ENCODE measurements at regions not wholly inside any gene's neighbourhood (a gene's known extent, or its start where the extent isn't known, plus 50 kb on each side); places are given as distances from the start of the nearest gene placed in this dataset.
"Not testable (repeated sequence)": the region's sequence is repeated elsewhere in the genome, so short reads cannot be mapped to it uniquely, and the experiment has no call there.

DNA sequence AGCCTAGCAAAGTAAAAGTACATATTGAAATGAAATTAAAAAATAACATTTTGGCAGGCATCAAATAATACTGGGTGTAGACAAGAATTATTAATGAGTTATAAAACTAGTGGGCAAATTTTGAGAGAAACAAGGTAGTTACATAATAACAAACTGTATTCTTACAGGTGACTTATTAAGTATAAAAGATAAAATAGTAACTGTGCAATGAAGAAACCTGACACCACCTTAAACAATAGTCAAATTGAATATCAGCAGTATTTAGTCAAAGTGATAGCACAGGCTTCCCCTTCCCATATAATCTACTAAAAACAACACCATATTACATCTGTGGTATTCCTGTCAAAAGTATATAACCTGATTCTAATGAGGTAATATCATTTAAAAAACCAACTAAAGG is 1099.8 kb upstream of the CRIM1 start:
- no peak for DNase-seq

DNA sequence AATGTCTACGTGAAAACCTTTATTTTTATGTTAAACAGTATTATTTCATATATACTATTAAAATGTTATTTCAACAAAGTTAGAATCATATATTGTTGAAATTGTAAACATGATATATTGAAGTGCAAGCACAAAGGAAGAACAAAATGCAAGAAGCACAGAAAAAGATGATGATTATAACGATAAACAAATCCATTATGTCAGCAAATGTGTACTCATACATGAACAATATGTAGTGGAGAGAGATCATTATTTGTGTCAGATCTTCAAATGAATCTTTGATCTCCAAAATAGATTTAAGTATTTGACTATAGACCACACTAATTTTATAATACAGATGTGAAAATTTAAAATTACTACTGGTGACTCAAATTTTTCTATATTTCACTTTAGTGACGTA is 1104.4 kb upstream of the CRIM1 start:
- no peak for DNase-seq

DNA sequence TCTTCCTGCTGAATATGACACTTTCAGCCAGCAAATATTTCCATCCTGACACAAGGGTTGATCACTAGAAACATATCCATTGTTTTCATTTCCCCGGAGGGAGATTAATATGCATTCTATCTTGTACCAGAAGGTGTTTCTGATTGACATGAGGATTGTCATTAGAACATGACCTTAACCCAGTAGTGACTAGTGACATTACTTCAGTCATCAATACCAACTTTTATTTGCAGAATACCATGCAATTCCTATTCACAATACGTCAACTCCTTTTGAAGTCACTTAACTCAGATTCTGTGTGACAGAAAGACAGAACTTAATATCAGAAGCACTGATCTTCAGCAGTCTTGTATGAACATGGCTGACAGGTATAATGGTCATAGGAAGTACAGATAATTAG is 1108.9 kb upstream of the CRIM1 start:
- no peak for DNase-seq

DNA sequence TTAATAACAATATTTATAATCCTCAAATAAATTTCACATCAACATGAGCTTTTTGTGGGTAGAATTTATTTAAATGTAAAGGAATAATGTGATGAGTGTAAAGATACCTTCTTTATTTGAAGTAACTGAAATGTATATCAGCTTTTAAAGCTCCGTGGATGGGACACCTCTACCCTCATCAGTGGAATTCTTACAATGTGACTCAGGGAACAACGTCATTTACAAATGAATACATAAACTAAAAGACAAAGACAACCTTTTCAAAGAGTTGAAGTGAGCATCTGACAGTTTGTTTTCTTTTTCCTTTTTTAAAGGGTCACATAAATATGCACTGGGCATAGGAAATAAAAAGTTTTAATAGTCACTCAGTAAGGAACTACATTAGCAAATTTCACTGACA is 1127.0 kb upstream of the CRIM1 start:
- DNase-seq, result no peak

DNA sequence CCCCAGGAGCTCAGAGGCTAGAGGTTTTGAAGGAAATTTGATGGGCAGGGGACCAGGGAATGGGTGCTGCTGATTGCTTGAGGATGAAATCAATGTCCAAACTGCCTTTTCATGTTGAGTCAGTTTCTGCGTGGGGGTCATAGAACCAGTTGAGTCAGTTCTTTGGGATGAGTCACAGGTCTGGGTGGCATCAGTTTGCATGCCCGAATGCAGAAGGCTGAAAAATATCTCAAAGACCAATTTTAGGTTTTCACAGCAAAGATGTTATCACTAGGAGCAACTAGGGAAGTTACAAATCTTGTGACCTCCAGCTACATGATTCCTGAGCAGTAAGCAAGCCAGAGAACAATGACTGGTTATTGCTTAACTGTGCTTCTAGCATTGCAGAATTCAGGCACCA is 1135.1 kb upstream of the CRIM1 start:
- DNase-seq, result no peak

DNA sequence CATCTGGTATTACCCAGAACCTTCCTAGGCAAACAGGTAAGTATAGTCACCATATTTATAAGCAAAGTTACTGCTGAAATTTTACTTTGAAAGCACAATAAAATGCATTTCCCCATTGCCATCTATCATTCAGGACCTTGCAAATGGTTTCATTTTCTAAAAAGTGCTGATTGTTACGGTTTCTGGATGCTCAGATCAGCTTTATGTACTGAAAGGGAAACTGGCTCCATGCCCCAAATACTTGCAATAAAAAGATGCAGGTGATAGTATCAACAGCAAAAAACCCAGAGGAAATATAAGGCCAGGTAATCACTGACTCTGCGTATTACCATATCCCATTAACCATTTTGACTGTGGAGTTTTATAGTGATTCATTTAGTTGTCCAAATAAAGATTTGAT is 1150.7 kb upstream of the CRIM1 start:
- no peak for DNase-seq

DNA sequence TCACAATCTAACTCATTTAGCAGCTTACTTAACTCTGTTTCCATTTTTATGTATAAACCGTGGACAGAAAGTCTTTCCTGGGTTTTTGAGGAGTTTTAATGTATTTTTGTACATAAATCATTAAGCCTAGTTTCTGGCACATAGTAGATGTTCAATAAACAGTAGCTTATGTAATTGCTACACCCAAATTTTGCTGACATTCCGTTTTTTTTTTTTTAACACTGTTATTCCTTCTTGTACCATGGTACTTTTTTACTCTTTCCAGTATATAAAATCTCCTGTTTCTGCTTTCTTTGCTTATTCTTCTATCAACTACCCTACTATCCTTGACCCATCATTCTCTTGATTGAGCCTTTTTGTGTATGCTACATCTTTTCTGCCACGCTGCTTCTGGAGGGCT is 1151.3 kb upstream of the CRIM1 start:
- no peak for DNase-seq

DNA sequence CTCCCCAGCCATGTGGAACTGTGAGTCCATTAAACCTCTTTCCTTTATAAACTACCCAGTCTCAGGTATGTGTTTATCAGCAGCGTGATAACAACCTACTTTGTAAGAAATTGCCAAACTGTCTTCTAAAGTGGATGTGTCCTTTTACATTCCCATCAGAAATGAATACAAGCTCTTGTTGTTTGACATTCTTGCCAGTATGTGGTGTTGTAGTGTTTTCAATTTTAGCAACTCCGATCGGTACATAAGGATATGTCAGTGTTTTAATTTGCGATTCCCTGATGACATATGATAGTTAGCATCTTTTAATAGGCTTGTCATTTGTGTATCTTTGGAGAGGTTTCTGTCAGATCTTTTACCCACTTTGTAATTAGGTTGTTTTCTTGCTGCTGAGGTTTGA is 1156.3 kb upstream of the CRIM1 start:
- DNase-seq, result no peak

DNA sequence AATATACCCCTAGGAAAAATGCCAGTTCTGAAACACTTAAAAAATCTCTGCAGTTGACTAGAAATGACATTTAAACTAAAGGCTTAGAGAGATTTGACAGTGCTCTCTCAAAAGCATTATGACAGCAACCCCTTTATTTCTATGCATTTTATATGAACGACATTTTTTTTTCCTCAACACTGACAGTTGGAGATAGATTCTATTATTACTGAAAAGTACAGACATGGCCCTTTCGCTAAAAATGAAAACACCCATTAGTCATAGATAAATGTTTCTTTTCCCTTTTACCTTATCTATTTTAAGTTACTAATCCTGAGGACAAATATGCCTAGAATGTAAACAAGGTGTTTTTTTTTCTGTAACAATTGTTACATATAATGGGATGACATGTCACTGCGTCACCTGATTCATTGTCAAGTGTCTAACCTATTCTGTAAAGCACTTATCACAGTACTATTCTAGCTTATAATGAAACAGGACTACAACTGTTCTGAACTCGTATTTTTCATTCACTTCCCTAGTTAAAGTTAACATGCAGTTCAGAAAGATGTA is 1169.6 kb upstream of the CRIM1 start:
- no peak for DNase-seq

DNA sequence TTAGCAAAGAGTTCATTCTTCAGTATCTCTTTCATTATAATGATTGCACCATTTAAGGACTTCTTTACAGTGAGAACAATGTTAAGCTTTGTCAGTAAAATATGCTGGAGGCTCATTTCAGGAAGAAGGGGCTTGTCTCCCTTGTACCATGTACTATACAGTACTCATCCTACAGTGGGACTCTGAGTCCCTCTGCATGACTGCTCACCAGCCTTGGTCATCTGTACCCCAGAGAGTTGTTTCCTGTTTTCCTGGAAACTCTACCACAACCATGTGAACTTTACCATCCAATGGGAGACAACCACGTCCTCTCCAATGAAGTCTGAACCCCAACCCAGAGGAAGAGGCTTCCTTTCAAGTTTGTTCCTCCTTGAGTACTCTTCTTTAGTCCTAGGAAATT is 1171.1 kb upstream of the CRIM1 start:
- no peak for DNase-seq

DNA sequence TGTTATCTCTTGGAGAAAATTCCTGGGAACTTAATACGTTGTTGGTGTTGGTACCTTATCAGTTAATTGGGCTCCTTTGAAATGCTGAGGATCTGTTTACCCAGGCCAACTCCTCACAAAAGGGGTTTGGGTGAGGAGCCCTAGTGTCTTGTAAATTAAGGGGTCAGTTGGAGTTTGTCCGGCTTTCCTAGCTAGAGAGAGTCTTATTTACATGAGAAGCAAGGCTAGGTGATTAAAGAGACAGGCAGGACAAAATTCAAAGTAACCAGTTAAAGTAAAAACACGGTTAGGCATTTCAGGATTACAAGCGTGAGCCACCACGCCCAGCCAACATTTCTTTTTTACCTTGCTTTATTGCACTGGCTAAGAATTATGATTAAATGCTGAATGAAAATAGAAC is 1178.9 kb upstream of the CRIM1 start:
- not testable (repeated sequence) for DNase-seq

DNA sequence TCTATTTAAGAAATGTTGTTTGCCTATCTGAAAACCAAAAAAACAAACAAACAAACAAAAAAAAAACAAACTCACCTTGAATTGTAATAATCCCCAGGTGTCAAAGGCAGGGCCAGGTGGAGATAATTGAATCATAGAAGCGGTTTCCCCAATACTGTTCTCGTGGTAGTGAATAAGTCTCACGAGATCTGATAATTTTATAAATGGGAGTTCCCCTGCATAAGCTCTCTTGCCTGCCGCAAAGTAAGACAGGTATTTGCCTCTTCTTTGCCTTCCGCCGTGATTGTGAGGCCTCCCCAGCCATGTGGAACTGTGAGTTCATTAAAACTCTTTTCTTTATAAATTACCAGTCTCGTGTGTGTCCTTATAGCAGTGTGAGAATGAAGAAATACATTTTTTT is 1180.7 kb upstream of the CRIM1 start:
- DNase-seq, result no peak

DNA sequence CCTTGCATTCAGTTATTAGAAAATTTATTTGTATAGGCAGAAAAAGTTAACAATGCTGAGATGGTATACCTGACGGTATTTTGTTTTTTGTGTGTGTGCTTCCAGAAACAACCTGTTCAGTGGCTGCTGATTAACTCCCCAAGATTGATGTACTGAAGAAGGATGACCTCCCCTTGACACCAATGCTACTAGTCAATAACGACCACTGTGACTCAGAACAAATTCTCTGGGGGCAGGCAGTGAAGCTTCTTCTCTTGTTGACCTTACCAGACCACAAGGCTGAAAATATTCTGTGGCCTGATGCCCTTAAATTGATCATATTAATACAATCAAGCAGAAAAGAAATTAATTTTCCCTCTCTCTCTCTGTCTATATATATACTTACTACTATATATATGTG is 1182.9 kb upstream of the CRIM1 start:
- no peak for DNase-seq

DNA sequence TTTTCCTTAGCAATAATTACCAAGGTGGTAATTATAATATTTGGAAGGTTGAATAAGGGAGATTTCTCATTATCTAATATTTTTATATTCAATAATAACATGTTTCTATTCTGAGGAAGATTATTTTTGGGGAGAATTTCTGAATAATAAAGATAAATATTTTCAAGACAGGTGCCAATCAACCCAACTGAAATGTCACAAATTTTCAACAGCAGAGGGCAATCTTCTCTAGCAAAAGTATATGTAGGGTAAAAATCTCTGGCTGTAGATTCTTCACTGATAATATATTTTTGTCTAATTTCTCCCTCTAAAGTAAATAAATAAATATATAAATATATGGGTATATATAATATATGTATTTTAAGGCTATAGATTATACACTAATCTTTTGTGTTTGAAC is 1187.2 kb upstream of the CRIM1 start:
- DNase-seq, result no peak

DNA sequence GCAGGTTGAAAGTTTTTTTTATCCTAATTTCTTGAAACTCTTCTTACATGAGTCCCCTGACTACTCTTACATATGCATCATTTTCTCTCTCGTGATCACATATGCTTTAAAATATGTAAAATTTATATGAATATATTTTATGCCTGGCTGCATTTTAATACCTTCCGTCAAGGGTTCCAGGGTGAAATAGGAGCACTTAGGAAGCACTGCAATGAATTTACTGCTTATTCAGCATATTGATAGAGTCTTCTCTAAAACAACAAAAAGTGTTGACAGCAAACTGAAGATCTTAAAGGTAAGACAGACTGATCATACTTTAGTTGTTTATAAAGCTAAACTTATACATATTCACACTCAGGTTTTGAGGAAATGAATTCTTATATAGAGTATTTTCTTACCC is 1191.6 kb upstream of the CRIM1 start:
- no peak for DNase-seq

DNA sequence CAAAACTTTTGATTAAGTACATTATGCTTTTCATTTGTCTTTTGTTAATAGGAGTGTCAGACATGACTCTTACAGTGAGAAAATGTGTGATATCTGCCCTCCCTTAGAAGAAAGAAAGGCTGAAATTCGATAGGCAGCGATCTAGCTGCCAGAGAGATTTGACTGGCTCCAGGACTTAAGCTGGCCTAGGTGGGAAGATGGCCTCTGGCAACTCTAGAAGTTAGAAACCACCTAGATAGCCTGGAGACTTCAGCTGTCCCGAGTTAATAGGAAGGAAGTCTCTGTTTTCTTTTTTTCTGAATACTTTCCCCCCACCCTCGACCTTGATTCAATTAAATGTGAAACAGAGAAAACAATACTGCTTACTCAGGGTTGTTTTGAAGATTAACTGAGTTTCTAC is 1194.7 kb upstream of the CRIM1 start:
- no peak for DNase-seq

DNA sequence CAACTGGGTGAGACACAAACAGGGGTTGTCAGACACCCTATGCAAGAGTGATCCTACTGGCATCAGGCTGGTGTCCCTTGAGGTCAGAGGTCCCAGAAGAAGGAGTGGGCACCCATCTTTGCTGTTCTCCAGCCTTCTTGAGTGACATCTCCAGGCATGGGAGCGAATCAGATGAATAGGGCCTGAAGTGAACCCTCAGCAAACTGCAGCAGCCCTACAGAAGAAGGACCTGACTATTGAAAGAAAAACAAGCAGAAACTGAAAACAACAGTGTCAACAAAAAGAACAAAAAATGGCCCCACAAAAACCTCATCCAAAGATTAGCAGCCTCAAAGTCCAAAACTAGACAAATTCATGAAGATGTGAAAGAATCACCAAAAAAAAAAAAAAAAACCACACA is 1229.7 kb upstream of the CRIM1 start:
- no peak for DNase-seq

DNA sequence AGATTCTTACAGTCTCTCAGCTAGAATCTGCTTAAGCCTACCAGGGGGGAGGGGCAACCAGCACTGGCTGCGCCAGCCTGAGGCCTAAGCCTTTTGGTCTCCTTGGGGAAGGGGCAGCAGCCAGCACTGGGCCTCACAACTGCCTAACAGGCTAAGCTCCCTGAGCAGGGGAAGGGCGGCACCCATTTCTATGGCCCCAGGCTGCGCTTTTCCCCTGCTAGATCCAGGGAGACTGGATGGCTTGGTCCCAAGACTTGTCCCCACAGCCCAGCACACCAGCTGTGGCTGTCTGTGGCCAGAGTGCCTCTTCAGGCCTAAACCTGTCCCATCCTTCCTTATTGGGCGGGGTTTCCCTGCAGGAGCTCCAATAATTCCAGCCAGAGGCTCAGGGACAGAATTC is 1230.3 kb upstream of the CRIM1 start:
- DNase-seq, result no peak

DNA sequence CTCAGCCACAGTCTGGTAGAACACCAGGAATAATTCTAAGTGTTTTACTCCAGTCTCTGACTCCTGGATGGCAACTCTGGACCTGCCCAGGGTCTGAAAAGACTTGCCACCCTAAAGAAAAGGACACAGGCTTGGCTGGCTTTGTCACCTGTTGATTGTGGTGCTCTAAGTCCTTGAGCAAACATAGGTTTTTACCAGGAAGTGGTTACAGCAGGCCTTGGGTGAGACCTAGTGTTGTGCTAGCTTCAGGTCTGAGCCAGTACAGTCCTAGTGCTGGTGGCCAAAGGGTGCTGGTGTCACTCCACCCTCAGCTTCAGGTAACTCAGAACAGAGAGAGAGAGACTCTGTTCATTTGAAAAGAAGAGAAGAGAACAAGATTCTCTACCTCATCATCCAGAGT is 1239.4 kb upstream of the CRIM1 start:
- DNase-seq, result no peak

DNA sequence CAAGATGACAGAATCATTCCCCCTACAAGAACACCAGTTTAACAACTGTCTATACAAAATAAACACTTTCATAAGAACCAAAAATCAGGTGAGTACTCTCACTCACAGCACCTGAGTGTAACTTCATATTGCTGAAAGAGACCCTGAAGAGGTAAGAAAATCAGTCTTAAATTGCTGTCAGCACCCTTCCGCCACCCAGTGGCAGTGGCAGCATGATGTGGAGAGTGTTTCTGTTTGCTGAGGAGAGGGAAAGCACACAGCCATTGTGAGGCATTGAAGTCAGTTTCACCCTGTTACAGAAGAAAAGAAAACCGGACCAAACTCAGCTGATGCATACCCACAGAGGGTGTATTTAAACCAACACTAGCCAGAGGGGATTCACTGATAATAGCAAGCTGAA is 1240.8 kb upstream of the CRIM1 start:
- no peak for DNase-seq

DNA sequence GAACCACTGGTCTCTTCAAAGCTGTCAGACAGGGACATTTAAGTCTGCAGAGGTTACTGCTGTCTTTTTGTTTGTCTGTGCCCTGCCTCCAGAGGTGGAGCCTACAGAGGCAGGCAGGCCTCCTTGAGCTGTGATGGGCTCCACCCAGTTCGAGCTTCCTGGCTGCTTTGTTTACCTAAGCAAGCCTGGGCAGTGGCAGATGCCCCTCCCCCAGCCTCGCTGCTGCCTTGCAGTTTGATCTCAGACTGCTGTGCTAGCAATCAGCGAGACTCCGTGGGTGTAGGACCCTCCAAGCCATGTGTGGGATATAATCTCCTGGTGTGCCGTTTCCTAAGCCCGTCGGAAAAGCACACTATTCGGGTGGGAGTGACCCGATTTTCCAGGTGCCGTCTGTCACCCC is 1243.2 kb upstream of the CRIM1 start:
- DNase-seq, result not testable (repeated sequence)

DNA sequence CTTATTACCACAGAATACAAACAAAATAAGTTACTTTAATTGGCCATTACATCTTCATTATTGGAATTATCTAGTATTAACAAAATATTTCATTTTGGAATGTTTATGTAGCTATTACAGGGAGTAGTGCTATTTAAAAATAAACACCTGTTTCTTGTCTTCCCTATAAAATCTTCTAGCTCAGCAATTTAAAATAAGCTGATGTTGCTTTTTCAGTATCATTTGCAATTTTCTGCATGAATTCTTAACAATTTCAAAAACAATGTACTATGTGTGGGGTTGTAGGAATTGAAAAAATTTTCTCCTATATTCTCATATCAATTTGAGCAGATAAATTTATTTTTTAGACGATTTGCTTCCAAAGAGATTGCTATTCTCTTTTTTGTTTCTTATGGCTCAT is 1251.3 kb upstream of the CRIM1 start:
- no peak for DNase-seq

DNA sequence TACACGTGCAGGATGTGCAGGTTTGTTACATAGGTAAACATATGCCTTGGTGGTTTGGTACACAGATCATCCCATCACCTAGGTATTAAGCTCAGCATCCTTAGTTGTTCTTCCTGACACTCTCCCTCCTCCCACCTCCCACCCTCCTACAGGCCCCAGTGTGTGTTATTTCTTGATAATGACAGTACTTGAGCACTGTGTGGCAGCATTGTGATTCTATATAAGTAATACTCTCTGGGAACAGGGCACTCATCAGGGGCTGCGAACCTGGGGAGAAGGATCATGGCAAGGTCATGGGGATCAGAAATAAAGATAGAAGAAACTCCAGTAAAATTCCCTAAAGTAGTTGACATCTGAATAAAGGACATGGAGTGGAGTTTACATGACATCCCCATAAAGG is 1256.2 kb upstream of the CRIM1 start:
- no peak for DNase-seq

DNA sequence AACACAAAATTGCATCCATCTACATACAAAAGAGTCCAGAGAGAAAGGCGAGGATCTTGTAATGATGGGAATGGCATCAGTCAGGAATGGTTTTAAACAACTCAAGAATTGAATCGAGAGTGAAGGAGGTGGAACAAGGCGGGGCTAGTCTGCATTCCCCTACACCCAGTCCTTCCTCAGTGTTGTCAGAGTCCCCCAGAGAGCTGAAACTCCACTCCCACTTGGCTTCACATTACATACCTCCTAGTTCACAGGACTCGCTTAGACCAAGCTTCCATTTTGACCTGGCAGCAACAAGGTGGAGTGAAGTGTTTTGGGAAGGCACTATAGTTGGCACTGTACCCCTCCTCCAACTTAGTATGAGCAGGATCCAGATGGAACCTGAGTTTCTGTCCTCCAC is 1273.5 kb upstream of the CRIM1 start:
- no peak for DNase-seq

DNA sequence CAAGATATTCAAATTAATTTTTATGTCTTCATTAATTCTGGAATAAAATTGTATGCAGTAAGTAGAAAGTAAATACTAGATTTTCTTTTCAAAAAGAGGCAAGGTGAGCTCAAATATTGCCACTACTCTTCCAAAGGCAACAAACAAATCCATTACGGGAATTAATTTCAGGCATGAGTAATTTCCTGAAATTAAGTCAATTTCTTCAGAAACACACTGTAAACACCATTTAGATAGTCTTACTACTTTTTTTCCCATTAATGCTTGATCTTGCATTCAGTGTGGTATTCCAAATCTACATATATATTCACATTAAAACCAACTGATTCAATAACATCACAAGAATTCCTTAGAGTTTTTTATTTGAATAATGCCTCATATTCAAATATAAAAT is 1274.0 kb upstream of the CRIM1 start:
- DNase-seq, result no peak

DNA sequence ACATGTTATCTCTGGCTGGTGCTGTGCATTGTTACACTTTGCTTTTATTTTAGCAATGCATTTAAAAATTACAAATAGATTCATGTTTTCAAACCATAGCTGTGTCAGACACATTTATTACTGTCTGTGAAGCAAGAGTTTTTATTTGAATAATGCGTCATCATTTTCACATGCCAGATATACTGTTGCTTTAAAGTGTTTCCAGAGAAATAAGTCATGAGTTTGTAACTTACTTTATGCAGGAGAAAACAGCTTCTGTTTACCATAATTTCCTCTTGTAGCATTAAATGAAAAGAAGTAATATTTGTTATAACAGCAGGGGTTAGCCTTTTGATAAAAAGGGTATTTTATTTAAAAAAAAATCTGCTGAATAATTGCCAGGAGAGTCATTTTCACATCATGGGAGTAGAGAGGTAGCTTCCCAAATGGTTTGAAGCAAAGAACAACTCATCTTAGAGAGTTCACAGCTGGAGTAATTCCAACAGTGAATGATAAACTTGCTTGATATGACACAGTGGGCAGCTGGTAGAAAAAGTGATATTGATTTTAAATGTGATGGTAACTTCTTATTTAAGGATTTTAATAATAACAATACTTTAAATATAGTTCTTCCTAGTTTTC is 1274.5 kb upstream of the CRIM1 start:
- DNase-seq, result no peak

All from CD4-positive, alpha-beta T cell treated with Interleukin-10 for 1 hour (primary cell).